K562 (cell line): ENCODE measurements at regions not wholly inside any gene's neighbourhood (a gene's known extent, or its start where the extent isn't known, plus 50 kb on each side); places are given as distances from the start of the nearest gene placed in this dataset.

Experiments
- ATAC-seq: fragments of 200-7000 bp; cut with Tn5 transposase; 3 replicates; pipeline ENCODE4 v1.9.1; 2020; ENCODE audit warnings: moderate library complexity
- BruUV-seq: library from RNA; stranded (reverse); fragments of 400-500 nt; replicated peaks from 2 replicates; lab custom pipeline; 2021; lab: Mats Ljungman, UMichigan
- CTCF ChIA-PET: fragments of 300-600 bp; formaldehyde crosslinking; extraction: SDS; loops from one replicate; lab custom pipeline; 2021; ENCODE audit warnings: low intra/inter-chr PET ratio; lab: Yijun Ruan, JAX
- POLR2A ChIA-PET: fragments of 300-600, 350-650 bp; sonication (Branson Sonifier 250); formaldehyde crosslinking; extraction: SDS; loops from one replicate; lab custom pipeline; 2021; ENCODE audit warnings: antibody characterized with exemption, inconsistent platforms; lab: Yijun Ruan, JAX
- DNase-seq, 4 experiments: peaks; one replicate each; pipeline versions ENCODE4 v3.0.0 to v3.0.0-alpha.2; 2011 to 2018; ENCODE audit warnings: low spot score in 3 of 4, mixed read lengths in 3 of 4; ENCODE audit errors: extremely low read depth in 1 of 4
- FAIRE-seq: peaks from 2 replicates; lab custom pipeline; 2011; peaks lifted over from hg19 to GRCh38; lab: Jason Lieb, UNC
- H2AFZ ChIP-seq: 2 replicates; pipeline ENCODE4 v1.6.0; 2011; ENCODE audit warnings: low read depth, low read length, control low read depth, inconsistent platforms
- H3K27ac ChIP-seq: fragments of 200-600 bp; 3 replicates; pipeline ENCODE4 v1.8.0; 2011; ENCODE audit warnings: low read depth, mild to moderate bottlenecking, control low read depth, inconsistent platforms, low read length, moderate library complexity, mixed read lengths; ENCODE audit errors: extremely low read depth
- H3K27me3 ChIP-seq, 2 experiments: fragments of 300-600 bp in 1 of 2; 2 replicates in 1 of 2; 3 replicates in 1 of 2; pipeline versions ENCODE4 v1.6.0 to v1.8.0; 2011; ENCODE audit warnings: inconsistent platforms in 2 of 2, low read length in 2 of 2, mild to moderate bottlenecking in 1 of 2, mixed read lengths in 1 of 2, moderate library complexity in 1 of 2; ENCODE audit not compliant: control insufficient read depth in 2 of 2, insufficient read depth in 2 of 2
- H3K36me3 ChIP-seq: fragments of 300-600 bp; 3 replicates; pipeline ENCODE4 v1.8.0; 2011; ENCODE audit warnings: mild to moderate bottlenecking, low read length, inconsistent platforms; ENCODE audit not compliant: control insufficient read depth, insufficient read depth
- H3K4me1 ChIP-seq, 2 experiments: fragments of 200-600 bp in 1 of 2; replicated peaks in 1 of 2; 2 replicates in 1 of 2; 3 replicates in 1 of 2; pipeline versions ENCODE4 v1.5.1 to v1.8.0; 2011; ENCODE audit warnings: inconsistent platforms in 2 of 2, low read length in 2 of 2, mild to moderate bottlenecking in 1 of 2, mixed read lengths in 1 of 2, moderate library complexity in 1 of 2; ENCODE audit not compliant: control insufficient read depth in 2 of 2, insufficient read depth in 2 of 2
- H3K4me2 ChIP-seq: 2 replicates; pipeline ENCODE4 v1.6.1; 2011; ENCODE audit warnings: low read length, control low read depth, inconsistent platforms, mixed read lengths; ENCODE audit not compliant: insufficient read depth
- H3K4me3 ChIP-seq: fragments of 200-600 bp; sonication (generic), shearing (Covaris generic); 2 replicates; pipeline ENCODE4 v1.5.1; 2016; ENCODE audit warnings: control low read depth, inconsistent platforms
- H3K79me2 ChIP-seq: fragments of 200-600 bp; 3 replicates; pipeline ENCODE4 v1.8.0; 2011; ENCODE audit warnings: low read length, inconsistent platforms; ENCODE audit not compliant: control insufficient read depth, insufficient read depth
- H3K9ac ChIP-seq, 2 experiments: 2 replicates each; pipeline versions ENCODE4 v1.6.0 to v1.6.1; 2011; ENCODE audit warnings: low read depth in 2 of 2, low read length in 2 of 2, control low read depth in 1 of 2, inconsistent platforms in 1 of 2, mild to moderate bottlenecking in 1 of 2, mixed read lengths in 1 of 2; ENCODE audit not compliant: insufficient read depth in 1 of 2
- H3K9me1 ChIP-seq: one replicate; pipeline ENCODE4 v1.6.0; 2011; ENCODE audit warnings: inconsistent platforms, mild to moderate bottlenecking, low read length, moderate library complexity; ENCODE audit not compliant: control insufficient read depth, insufficient read depth
- H3K9me3 ChIP-seq: replicated peaks from 2 replicates; pipeline ENCODE4 v1.5.1; 2011; ENCODE audit warnings: low read depth, low read length, inconsistent platforms; ENCODE audit not compliant: control insufficient read depth, insufficient read depth
- H4K20me1 ChIP-seq: replicated peaks from 2 replicates; pipeline ENCODE4 v1.6.1; 2011; ENCODE audit warnings: low read length, inconsistent platforms, mixed read lengths; ENCODE audit not compliant: control insufficient read depth, insufficient read depth
- CEBPB ChIP-seq: fragments of 450-650 bp; IDR thresholded peaks from 2 replicates; pipeline ENCODE4 v1.6.1; 2016; ENCODE audit warnings: missing genetic modification characterization, missing compliant biosample characterization
- CEBPG ChIP-seq, 3 experiments: fragments of 200-800 bp in 1 of 3; sonication (Bioruptor generic) in 1 of 3; sonication (generic) in 1 of 3; formaldehyde crosslinking in 1 of 3; IDR thresholded peaks in 2 of 3; conservative IDR thresholded peaks in 1 of 3; 2 replicates each; pipeline versions ENCODE4 v1.6.1 to v1.8.0; 2016 to 2022; ENCODE audit warnings: missing compliant biosample characterization in 2 of 3, missing genetic modification characterization in 2 of 3, mild to moderate bottlenecking in 1 of 3, missing genetic modification reagents in 1 of 3
- FIP1L1 ChIP-seq: fragments of 200-400 bp; formaldehyde crosslinking; IDR thresholded peaks from 2 replicates; pipeline ENCODE4 v1.6.1; 2018; ENCODE audit warnings: mild to moderate bottlenecking, low read depth, low read length; ENCODE audit not compliant: poor library complexity, severe bottlenecking
- GTF2A2 ChIP-seq: IDR thresholded peaks from 2 replicates; pipeline ENCODE4 v1.6.1; 2016; ENCODE audit warnings: mild to moderate bottlenecking, missing genetic modification characterization, missing compliant biosample characterization
- LARP7 ChIP-seq: fragments of 450-650 bp; IDR thresholded peaks from 2 replicates; pipeline ENCODE4 v1.6.1; 2016
- MAX ChIP-seq: sonication (generic); formaldehyde crosslinking; IDR thresholded peaks from 2 replicates; pipeline ENCODE4 v1.9.0; 2022; ENCODE audit warnings: mild to moderate bottlenecking, missing genetic modification reagents
- MCM2 ChIP-seq: fragments of 450-650 bp; IDR thresholded peaks from 2 replicates; pipeline ENCODE4 v1.6.1; 2017; ENCODE audit warnings: low read depth, mild to moderate bottlenecking
- MYC ChIP-seq, 2 experiments: fragments of 250-450 bp in 1 of 2; sonication (Bioruptor Pico) in 1 of 2; IDR thresholded peaks; 2 replicates each; pipeline versions ENCODE4 v1.5.1 to v1.6.1; 2012 to 2021; ENCODE audit warnings: low read depth in 2 of 2, borderline replicate concordance in 1 of 2, improper control_type of control experiment in 1 of 2, low read length in 1 of 2, mild to moderate bottlenecking in 1 of 2, moderate library complexity in 1 of 2
- MYNN ChIP-seq, 2 experiments: sonication (generic); formaldehyde crosslinking in 1 of 2; IDR thresholded peaks; 2 replicates each; pipeline versions ENCODE4 v1.5.0 to v1.6.1; 2016 to 2020; ENCODE audit warnings: antibody characterized with exemption in 1 of 2, missing genetic modification reagents in 1 of 2
- SRF ChIP-seq, 2 experiments: fragments of 250-450, 450-650 bp in 1 of 2; sonication (Bioruptor Pico) in 1 of 2; sonication (generic) in 1 of 2; formaldehyde crosslinking; IDR thresholded peaks; 2 replicates each; pipeline versions ENCODE4 v1.5.0 to v1.5.1; 2020 to 2022; ENCODE audit warnings: mild to moderate bottlenecking in 1 of 2, missing genetic modification reagents in 1 of 2
- SUPT5H ChIP-seq: fragments of 450-650 bp; IDR thresholded peaks from 2 replicates; pipeline ENCODE4 v1.6.1; 2016
- USF2 ChIP-seq: sonication (generic); formaldehyde crosslinking; IDR thresholded peaks from 2 replicates; pipeline ENCODE4 v1.5.0; 2020; ENCODE audit warnings: missing genetic modification reagents
- XRCC4 ChIP-seq: IDR thresholded peaks from one replicate; pipeline ENCODE4 v1.6.1; 2011; ENCODE audit not compliant: insufficient read depth, insufficient read length; ENCODE audit errors: extremely low read depth
- ZFP1 ChIP-seq: fragments of 450-650 bp; formaldehyde crosslinking; IDR thresholded peaks from 2 replicates; pipeline ENCODE4 v1.4.0; 2020; ENCODE audit warnings: mild to moderate bottlenecking, mixed read lengths
- ZNF217 ChIP-seq: sonication (generic); formaldehyde crosslinking; IDR thresholded peaks from 2 replicates; pipeline ENCODE4 v1.8.0; 2022; ENCODE audit warnings: mild to moderate bottlenecking, missing genetic modification reagents
- ZNF282 ChIP-seq: sonication (generic); formaldehyde crosslinking; IDR thresholded peaks from 2 replicates; pipeline ENCODE4 v1.8.1; 2023; ENCODE audit warnings: missing genetic modification reagents
- ZNF316 ChIP-seq: fragments of 450-650 bp; IDR thresholded peaks from 2 replicates; pipeline ENCODE4 v1.6.1; 2016
- WGBS: fragments of 100-300 bp; shearing (Covaris generic); methylation state at CpG from one replicate; pipeline ENCODE4 v1.1.6; 2016; ENCODE audit warnings: low coverage, mixed read lengths; ENCODE audit not compliant: insufficient coverage; ENCODE audit errors: missing lambda C conversion rate; 5-methylcytosine and 5-hydroxymethylcytosine counted together
- in situ Hi-C: fragments of 300-500 bp; cut with MboI; formaldehyde crosslinking; loops from 4 replicates; pipeline ENCODE4 v1.15.0; 2018; ENCODE audit warnings: inconsistent platforms, mixed read lengths
- intact Hi-C: fragments of 100-400 bp; cut with micrococcal nuclease; formaldehyde crosslinking; loops from 2 replicates; pipeline ENCODE4 v1.14.2; 2022

- POLR2A ChIA-PET = interaction anchor here (0.6 to 1.0 kb wide), 6 partner anchors 10 to 1348 kb away, joined by 3 to 6 read pairs (median 3); no protein-coding TSS in a partner anchor
- no peak overlapping the region for H3K27ac ChIP-seq
Measured at GRCh38 chr21:38140207-38140903, 116.4 kb upstream of the KCNJ15 start.

GRCh38 chr21:38142224-38142623, 114.6 kb upstream of the KCNJ15 start:
- 0 out of 3 replicates have a peak, but pooled peaks cover 2% of the 10 kb centered on the region for H3K79me2 ChIP-seq
- ChIA-PET POLR2A (no interaction called here), CTCF (no interaction called here)
- in situ Hi-C loops (no loop called here), intact Hi-C loops (no loop called here)
- no peak for FAIRE-seq
- H3K27me3 ChIP-seq = no peaks in the 10 kb centered on the region
- H3K4me1 ChIP-seq = no peaks in the 10 kb centered on the region
- DNase-seq = no peak
- no peak for ATAC-seq
- H3K4me2 ChIP-seq = no peak overlapping the region
- H3K4me3 ChIP-seq = no peak overlapping the region
- no TSS peak for BruUV-seq
- H4K20me1 ChIP-seq = no peaks in the 10 kb centered on the region
- H3K36me3 ChIP-seq = no peaks in the 10 kb centered on the region
- no peak overlapping the region for H3K27ac ChIP-seq
- no peak overlapping the region for H3K9ac ChIP-seq
- H2AFZ ChIP-seq = no peak overlapping the region
- no peaks in the 10 kb centered on the region; the same call in 1 of the 2 replicates for H3K9me3 ChIP-seq
- H3K9me1 ChIP-seq = no peaks in the 10 kb centered on the region
- no peak for TF ChIP-seq LARP7
- TF ChIP-seq ZNF217 (CRISPR knock-in tag) = no peak
- TF ChIP-seq SRF (CRISPR knock-in tag; IDR thresholded peaks at IDR 0.05) = no peak
- TF ChIP-seq MYNN (IDR thresholded peaks at IDR 0.05) = no peak
- TF ChIP-seq MYNN (CRISPR knock-in tag; IDR thresholded peaks at IDR 0.05) = no peak
- no peak for TF ChIP-seq XRCC4
- TF ChIP-seq FIP1L1 = no peak
- no peak for TF ChIP-seq SUPT5H
- no peak for TF ChIP-seq ZNF282 (CRISPR knock-in tag)
- TF ChIP-seq ZFP1 (CRISPR knock-in tag) = no peak
- no peak for TF ChIP-seq GTF2A2 (tag)
- TF ChIP-seq MCM2 = no peak
- no peak for TF ChIP-seq MAX (CRISPR knock-in tag)
- TF ChIP-seq USF2 (CRISPR knock-in tag) = no peak

More at GRCh38 chr21:38140207-38140903, 116.4 kb upstream of the KCNJ15 start:
- Histone ChIP-seq H3K27me3 (no peaks in the 10 kb centered on the region), H3K4me2 (no peak overlapping the region), H3K9ac (no peak overlapping the region), H3K36me3 (no peaks in the 10 kb centered on the region), H4K20me1 (no peaks in the 10 kb centered on the region), H3K9me3 (no peaks in the 10 kb centered on the region; the same call in 1 of the 2 replicates), H3K79me2 (peaks cover 7% of the 10 kb centered on the region; the same call in 1 of the 3 replicates), H2AFZ (no peak overlapping the region), H3K9me1 (no peaks in the 10 kb centered on the region), H3K4me3 (no peak overlapping the region), H3K4me1 (no peaks in the 10 kb centered on the region)
- FAIRE-seq (no peak), DNase-seq (no peak), ATAC-seq (no peak)
- no TSS peak for BruUV-seq
- TF ChIP-seq CEBPB (tag) = peak; percentile 63
- no peak for TF ChIP-seq CEBPG (CRISPR knock-in tag; IDR thresholded peaks at IDR 0.05)
- TF ChIP-seq CEBPG (tag; conservative IDR thresholded peaks at IDR 0.05 in 1 of 2, IDR thresholded peaks at IDR 0.05 in 1 of 2) = peak; percentile 14 to 50; a peak in 2 of 4 replicates
- TF ChIP-seq MYC (IDR thresholded peaks at IDR 0.05; ENCODE audit: low read depth, low read length) = no peak
- TF ChIP-seq MYC (CRISPR knock-in tag; IDR thresholded peaks at IDR 0.05; ENCODE audit: borderline replicate concordance, low read depth) = no peak
- 0 out of 2 replicates have a peak, but pooled peaks have one; percentile 13 for TF ChIP-seq ZNF316
- intact Hi-C loops (no loop called here), in situ Hi-C loops (no loop called here)
- CTCF ChIA-PET = no interaction called here
- WGBS = 86% methylated on average over 5 of the region's 5 CpGs
